Spleen (tissue), 7 donors: ENCODE measurements at regions not wholly inside any gene's neighbourhood (a gene's known extent, or its start where the extent isn't known, plus 50 kb on each side); places are given as distances from the start of the nearest gene placed in this dataset.

Experiments
- CTCF ChIP-seq, 11 experiments: fragments of 200-600 bp in 7 of 11; fragments of 450-650 bp in 4 of 11; sonication (generic) in 4 of 11; IDR thresholded peaks in 8 of 11; conservative IDR thresholded peaks in 3 of 11; 1 replicate in 7 of 11; 2 replicates in 4 of 11; pipeline versions ENCODE4 v1.4.0 to v1.8.0; 2016 to 2021; ENCODE audit warnings: antibody characterized with exemption in 11 of 11, inconsistent platforms in 4 of 11, mild to moderate bottlenecking in 1 of 11
- POLR2A ChIP-seq, 3 donors: fragments of 450-650 bp; IDR thresholded peaks; one replicate each; pipeline ENCODE4 v1.5.1; 2017; ENCODE audit warnings: antibody characterized with exemption in 3 of 3, mild to moderate bottlenecking in 1 of 3
- POLR2AphosphoS5 ChIP-seq, 3 donors: sonication (generic); formaldehyde crosslinking; IDR thresholded peaks; one replicate each; pipeline ENCODE4 v1.5.1; 2017; ENCODE audit warnings: antibody characterized with exemption in 3 of 3
- donor health status: DM: no; HTN: no; CAD: no; lungs with moderate emphysema.
- donor health status: DM: no; HTN: no; CAD: no.
- donor health status: DM: no; HTN: no; CAD: no.

- TF ChIP-seq CTCF (IDR thresholded peaks at IDR 0.05 in 8 of 11, conservative IDR thresholded peaks at IDR 0.05 in 3 of 11) = no peak
- no peak for TF ChIP-seq POLR2AphosphoS5 (IDR thresholded peaks at IDR 0.05)
- no peak for TF ChIP-seq POLR2A (IDR thresholded peaks at IDR 0.05)
These were observed 978.3 kb upstream of the MAP3K7 start for GRCh38 chr6:91565207-91565606.
